ENCODE measurements at regions not wholly inside any gene's neighbourhood (a gene's known extent, or its start where the extent isn't known, plus 50 kb on each side); places are given as distances from the start of the nearest gene placed in this dataset.

DNA sequence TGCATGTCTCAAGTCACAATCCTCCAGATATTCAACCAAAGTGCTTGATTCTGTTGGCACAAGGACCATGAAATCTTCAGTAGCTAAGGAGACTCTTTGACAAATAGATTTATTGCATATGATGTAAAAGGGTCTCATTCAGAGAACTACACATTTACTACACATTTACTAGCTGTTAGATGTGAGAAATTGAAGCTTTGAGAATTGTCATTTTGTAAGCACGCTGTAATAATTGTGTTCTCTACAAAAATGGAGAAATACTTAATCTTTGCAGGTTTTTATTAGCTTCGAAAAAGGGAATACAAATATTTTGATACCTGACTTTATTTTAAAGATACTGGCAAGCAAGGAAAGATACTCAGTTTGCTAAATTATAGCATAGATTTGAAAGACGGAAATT is 70.2 kb upstream of the CHD2 start:
- DNase-seq (ENCODE audit: low spot score) = no peak
- TF ChIP-seq CTCF (IDR thresholded peaks at IDR 0.05) = no peak
- no peak for ATAC-seq (ENCODE audit: low FRiP score)

DNA sequence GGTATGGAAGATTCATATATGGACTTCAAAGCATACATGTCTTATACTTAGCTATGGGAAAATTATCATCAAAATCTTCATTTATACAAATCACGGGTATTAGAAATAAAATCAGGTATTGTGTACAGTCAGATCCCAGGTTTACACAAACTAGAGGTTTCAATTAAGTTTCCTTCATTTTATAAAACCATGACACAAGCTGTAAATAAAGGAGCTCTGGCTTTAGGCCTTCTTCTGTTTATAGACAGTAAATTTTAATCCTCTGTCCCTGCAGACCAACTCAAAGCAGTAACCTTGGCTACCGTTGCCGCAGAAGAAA is 68.8 kb upstream of the CHD2 start:
- ATAC-seq (ENCODE audit: low FRiP score) = no peak
- no peak for TF ChIP-seq CTCF (IDR thresholded peaks at IDR 0.05)
- no peak for DNase-seq (ENCODE audit: low spot score)

DNA sequence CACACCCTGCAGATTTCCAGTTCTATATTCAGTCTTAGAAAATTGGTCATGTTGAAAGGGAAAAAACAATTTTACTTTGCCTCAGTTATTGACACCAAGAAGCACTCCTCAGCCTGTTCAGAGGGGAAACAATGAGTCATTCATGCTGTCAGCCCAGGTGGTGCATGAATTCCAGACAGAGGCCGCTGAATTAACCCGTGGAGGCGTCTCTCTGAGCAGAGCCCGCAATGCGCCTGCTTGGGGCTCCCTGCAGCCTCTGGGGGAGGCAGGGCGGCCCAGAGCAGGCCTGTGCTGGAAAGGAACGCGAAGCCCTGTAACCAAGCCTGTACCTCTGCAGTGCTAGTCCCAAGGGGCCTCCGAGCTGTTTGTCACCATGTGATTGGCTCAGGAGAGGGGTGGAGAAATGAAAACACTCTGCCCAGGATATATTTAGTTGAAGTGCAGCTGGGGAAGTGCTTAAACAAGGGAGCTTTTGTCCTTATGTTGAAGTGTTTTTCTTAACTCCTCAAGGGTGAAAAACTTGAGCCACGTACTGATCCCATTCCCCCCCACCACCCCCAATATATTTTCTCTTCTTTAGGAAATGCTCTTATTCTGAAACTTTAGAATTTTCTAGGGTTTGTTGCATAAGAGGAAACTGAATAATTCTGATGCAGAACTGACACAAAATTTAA is 68.3 kb upstream of the CHD2 start:
- ATAC-seq (ENCODE audit: low FRiP score) (peak; percentile 88), DNase-seq (ENCODE audit: low spot score) (peak; percentile 41)
- no peak for TF ChIP-seq CTCF (IDR thresholded peaks at IDR 0.05)

DNA sequence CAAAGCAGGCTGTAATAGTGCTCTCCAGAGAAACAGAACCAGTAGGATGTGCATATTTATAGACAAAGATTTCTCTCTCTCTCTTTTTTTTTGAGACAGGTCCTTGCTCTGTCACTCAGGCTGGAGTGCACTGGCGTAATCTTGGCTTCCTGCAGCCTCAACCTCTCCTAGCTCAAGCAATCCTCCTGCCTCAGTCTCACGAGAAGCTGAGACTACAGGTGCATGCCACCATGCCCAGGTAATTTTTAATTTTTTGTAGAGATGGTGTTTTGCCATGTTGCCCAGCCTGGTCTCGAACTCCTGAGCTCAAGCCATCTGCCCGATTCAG is 67.1 kb upstream of the CHD2 start:
- no peak for DNase-seq (ENCODE audit: low spot score)
- ATAC-seq (ENCODE audit: low FRiP score) = no peak
- TF ChIP-seq CTCF (IDR thresholded peaks at IDR 0.05) = no peak

DNA sequence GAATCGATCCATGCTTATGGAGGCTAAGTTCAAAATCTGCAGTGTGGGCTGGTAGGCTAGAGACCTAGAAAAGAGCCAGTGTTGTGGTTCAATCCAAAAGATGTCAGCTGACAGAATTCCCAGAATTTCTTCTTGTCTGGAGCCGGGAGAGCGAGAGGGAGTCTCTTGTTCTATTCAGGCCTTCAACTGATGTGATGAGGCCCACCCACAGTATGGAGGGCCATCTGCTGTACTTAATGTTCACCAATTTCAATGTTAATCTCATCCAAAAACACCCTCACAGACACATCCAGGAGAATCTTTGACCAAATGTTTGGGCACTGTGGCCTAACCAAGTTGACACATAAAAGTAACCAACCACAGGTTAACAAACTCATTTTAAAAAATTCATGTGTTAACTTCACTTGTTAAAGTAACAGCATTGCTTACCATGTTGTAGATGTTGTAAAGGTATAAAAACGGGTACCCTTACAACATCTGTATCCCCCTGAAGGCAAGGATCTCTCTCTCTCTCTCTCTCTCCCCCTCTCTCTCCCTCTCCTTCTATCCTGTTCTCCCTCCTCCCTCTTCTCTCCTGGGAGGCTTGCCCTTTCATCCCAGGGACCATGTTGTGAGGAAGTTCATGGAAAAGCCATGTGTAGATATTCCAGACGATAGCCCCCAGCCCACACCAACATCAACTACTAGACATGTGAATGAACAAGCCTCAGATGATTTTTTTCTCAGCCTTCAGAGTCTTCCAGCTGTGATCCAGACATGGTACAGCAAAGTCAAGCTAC is 66.4 kb upstream of the CHD2 start:
- DNase-seq (ENCODE audit: low spot score) (no peak), ATAC-seq (ENCODE audit: low FRiP score) (no peak)
- TF ChIP-seq CTCF (IDR thresholded peaks at IDR 0.05) = no peak

- DNase-seq (ENCODE audit: low spot score) (no peak), ATAC-seq (ENCODE audit: low FRiP score) (no peak)
- TF ChIP-seq CTCF (IDR thresholded peaks at IDR 0.05) = no peak
These were observed 60.4 kb upstream of the CHD2 start for GRCh38 chr15:92839696-92840095.

- no peak for ATAC-seq (ENCODE audit: low FRiP score)
- no peak for DNase-seq (ENCODE audit: low spot score)
- no peak for TF ChIP-seq CTCF (IDR thresholded peaks at IDR 0.05)
These were observed 60.0 kb upstream of the CHD2 start for GRCh38 chr15:92840149-92840548.

All from omental fat pad (tissue), 3 donors.